ENCODE measurements at regions not wholly inside any gene's neighbourhood (a gene's known extent, or its start where the extent isn't known, plus 50 kb on each side); places are given as distances from the start of the nearest gene placed in this dataset.

DNA sequence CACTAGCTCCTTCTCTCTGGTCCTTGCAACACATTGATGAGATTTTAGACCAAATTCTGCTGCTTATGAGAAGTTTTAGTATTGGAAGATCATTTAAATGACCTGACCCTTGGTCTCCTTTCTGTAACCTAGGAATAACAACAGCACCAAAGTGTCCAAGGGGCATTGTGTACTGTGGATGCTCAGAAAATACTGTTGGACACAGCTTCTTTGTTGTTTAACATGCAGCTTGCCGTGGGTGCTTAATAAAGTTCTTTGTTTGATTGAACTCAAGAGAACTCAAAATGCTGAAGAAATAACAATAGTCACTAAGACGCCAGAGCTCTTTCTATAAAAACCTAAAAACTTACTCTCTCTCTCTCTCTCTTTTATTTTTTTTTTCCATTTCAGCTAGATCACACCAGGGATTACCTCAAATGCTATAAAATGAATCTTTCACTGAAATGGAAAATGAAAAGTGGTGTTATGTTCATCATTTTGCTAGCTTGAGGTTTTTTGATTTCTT, 548.9 kb upstream of the CDH8 start:
- no peak for DNase-seq

DNA sequence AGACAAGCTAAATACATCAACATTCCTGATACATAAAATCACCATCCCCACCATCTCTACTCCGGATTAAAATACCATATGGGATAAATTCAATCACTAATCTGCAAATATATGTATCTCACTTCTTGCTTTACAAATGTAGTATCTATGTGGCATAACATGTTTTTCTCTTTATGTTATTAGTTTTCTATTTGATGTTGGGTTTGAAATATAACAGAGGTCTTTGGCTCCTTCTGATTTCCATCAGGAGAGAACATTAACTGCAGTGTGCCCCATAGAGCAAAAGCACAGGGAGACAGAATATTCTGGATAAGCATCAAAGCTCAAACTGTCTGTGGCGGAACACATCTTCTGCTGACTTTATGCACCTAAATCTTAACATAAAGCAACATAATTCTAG, 547.2 kb upstream of the CDH8 start:
- DNase-seq: no peak

DNA sequence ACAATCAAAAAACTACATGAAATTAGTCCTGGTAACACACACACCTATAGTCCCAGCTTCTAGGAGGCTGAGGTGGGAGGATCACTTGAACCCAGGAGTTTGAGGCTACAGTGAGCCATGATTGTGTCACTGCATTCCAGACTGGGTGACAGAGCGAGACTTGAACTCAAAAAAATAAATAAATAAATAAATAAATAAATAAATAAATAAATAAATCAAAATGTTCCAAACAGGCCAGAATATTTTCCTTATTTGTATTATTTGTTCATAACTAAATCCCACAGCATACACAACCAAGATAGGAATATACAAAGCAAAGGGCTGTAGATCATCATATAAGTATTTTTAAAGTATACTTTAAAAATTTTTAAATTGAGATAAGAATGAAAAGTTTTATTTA, 537.2 kb upstream of the CDH8 start:
- DNase-seq: no peak

DNA sequence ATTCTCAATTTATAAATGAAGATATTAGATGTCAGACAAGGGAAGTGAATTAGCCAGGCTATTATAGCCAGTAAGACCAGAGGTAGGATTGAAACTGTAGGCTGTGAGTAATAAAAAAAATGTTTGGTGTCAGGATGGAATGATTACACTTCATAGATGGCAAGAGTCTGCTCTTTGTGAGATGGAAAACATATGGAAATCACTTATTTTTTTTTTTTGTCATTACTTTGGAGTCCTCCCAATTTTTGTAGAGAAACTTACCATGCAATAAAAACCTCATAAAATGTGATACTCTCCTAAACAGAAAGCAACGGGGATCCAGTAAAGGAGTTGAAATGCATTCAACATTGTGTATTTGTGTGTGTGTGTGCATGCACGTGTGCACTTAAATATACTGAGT, 532.7 kb upstream of the CDH8 start:
- DNase-seq: no peak

DNA sequence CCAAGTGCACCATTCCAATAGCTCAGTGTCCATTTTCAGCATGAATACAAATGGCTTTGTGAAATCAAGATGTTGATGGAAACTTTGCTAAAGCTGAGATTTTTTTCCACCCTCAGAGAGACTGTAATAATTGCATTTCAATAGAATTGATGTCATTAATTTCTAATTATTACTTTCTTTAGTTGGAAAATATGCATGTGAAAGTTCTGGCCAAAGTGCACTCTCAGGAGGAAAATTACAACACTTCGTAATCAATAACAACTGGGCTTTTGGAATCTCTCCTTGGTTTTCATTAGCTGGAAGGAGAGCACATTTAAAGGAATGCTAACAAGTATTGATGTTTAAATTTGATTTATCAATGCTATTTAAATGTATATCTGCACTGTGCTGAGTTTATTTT, 529.5 kb upstream of the CDH8 start:
- no peak for DNase-seq

DNA sequence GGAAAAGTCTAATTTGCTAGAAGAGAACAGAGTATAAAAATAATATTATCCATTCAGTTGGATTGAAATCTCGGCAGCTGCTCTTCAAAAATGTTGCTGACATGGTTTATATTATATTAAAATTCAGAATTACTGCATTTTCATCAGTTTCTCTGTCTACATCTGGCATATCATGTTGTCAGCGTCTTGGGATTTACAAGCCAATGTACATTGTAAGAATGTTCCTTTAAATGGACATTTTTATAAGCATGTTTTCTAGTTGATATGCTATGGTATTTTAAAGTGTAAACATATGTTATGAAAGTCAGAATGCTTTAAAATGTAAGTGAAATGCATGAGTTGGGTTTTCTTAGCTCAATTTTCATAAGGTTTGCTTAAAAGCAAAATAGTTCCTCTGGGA, 528.1 kb upstream of the CDH8 start:
- DNase-seq: no peak

DNA sequence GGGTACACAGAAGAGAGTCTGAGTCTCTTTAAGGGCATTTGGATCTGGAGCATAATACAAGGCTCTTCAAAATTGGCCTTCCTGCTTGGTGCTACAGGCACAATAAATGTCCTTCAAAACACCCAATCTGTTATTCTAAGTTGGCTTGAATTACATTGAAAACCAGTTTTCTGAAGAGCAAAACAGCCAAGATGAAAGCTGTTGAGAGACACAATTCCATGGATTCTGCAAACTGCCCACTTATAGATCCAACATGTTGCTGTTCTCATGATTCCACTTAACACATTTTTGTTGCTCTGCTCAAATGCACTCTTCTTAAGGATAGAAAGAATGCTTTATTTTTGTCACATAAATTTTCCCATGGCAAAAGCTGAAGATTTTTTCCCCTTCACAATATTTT, 525.9 kb upstream of the CDH8 start:
- DNase-seq: no peak

DNA sequence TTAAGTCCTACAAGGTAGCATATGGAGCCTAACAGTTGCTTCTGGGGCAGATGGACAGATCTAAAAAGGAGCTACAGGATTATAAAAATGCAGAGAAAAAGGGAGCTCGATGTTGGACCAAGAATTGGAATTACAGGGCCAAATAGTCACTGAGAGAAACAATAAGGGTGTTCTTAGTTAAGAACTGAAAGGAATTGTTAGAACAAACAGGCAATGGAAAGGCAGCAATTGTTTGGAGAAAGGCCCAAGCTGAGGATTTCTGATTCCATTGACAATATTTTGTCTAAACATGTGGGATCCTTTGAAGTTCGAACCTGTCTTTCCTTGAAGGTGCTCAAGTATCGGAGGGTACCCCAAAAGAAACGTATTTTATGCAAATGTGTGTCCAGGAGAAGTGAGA, 513.6 kb upstream of the CDH8 start:
- DNase-seq: no peak

DNA sequence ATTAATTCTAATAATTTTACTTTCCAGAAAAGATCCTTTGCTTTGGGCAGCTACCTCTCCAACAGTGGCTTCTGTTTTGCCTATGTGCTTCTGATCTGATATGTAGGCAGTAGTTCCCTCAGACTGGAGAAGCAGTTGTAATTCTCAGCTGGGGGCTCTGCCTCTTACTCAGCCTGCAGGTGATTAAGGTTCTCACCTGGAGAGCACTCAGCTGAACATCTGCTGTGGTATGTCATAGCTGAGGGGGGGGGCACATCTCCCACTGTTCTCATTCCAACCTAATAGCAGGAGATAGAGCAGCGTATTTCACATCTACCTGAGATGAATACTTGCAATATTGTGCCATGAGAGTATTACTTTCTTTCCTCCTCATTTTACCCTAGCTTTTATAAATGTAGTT, 511.9 kb upstream of the CDH8 start:
- no peak for DNase-seq

DNA sequence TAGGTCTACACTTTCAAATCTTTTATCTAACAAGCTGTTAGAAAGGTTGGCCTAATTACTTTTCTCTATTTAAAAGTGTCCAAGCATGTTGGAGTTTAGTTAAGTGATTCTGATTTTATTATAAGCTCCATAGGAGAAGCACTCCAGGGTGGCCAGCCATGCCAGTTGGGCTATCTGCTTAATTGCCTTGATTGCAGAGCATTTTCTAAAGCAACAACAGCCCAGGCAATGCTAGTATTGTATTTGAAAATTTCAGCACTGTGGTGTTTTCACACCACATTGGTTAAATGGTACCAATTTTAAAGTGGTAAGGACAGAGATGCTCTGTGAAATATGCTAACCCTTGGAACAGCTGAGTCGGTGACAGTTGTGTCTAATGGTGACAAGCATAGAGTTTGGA, 510.5 kb upstream of the CDH8 start:
- no peak for DNase-seq

DNA sequence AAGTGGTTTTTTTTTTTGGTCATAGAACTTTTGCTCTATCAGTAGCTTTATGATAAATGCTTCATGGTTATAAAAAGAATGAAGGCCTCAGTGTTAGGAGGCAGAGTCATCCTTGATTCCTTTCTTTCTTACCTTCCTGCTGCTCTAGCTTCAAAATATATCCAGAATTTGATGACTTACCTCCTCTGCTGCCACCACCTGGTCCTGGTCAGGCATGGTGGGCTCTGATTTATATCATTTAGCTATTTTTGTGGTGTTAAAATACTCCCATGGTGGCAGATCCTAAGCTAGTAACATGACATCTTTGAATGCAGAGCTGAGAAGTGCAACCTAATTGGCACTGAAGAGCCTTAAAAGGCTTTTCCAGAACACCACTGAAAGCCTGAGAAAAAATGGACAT, 508.8 kb upstream of the CDH8 start:
- DNase-seq: no peak

DNA sequence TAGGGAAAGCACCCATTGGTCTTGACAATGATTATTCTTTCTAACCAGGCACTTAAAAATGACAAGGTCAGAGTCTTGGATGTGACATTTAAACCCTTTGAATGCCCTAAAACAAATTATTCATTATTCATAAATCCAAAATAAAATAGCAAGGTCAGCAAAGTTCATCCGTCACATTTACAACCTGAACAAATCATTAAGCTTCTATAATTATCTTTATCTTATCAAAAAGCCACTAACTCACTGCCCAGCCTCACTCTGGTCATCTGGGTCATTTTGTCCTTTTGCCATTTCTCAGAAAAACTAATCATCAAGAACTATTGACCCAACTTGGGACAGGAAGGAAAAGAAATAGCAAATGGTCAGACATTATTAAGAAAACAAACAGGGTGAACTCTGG, 507.3 kb upstream of the CDH8 start:
- DNase-seq: no peak

DNA sequence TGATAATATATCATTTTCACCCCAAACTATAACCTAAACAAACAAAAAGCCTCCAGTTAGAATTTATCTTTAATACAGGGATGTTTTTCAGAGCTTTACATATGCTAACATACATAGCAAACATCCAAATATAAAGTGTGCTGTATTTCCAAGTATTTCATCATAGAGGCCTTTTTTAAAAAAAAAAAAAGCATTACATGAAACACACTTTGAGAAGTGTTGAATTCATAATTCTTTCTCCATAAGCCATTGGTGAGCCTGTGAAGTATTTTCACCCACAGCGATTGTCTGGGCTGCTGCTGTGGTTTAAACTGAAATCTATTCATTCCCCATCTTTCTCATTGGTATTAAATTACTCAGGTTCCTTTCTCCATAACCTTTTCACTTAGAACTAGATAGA, 503.4 kb upstream of the CDH8 start:
- DNase-seq: no peak

DNA sequence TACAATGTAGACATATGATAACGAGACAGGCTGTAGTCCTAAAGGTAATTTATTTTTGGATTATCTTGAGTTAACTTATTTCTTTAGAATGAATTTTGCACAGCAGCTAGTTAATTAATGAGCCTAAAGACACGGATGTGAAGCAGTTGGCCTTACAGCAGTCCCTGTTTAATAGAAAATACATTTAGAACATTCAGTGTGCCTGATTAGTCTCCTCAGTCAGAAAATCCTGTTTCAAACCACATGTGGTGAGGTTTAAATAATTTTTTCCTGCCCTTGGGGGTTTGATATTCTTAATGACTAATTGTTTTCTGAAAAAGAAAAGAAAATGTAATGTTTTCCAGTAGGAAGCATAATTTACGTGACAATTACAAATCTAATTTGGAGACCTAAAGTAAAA, 494.2 kb upstream of the CDH8 start:
- DNase-seq: no peak

DNA sequence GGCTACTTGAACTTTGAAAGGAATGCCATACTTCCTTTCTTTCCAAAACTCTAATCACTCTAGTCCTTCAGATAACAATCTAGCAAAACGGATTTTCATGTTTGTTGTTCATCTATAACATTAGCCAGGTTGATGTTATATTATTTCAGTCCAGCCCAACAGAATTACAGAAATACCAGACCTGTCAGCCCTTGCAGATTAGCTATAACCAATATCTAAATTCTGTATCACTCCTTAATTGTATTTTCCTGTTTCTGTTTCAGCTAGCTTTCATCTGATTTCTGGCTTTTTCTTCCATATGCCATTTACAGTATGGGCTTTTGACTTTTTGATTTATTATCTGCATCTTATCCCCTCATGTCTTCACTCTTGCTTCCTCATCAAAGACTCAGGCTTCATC, 479.8 kb upstream of the CDH8 start:
- DNase-seq: no peak

DNA sequence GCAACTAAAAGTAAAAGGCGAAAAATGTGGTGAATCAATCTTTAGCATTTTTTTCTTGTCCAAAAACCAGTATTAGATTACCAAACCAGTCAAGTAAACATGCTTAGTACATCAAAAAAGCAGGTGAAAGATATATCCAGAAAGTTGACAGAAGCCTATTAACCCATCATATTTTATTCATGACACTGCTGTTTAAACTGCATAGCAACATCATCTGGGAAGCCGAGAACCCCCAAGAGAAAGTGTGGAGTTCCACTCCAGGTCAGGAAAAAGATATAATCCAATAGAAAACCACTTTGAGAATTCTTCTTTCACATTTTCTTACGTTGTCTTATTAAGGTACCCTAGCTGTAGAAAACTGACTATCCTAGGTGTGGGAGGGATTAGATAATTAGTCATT, 466.8 kb upstream of the CDH8 start:
- no peak for DNase-seq

DNA sequence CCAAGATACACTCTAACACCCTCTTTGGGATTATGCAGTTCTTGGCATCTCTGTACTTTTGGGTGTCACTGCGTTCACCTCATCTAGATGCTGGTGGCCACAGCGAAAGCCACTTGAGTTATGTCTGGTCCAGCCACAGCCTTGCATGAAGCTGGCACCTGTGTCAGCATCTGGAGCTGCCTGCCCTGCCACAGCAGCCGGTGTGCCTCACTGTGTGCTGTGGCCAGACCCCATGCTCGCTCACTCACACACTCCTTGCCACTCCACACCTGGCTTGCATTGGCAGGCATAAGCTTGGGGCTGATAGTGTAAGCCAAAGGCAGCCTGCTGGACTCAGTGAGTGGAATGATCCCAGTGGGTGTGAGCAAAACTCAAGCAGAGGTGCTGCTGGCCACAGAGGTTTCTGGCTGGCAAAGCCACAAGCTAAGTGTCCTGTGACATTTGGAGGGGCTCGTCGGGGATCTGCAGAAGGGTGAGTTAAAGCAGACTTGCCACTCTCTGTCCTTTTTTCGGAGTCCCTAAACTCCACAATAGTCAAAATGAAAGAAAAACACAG, 442.7 kb upstream of the CDH8 start:
- no peak for DNase-seq

DNA sequence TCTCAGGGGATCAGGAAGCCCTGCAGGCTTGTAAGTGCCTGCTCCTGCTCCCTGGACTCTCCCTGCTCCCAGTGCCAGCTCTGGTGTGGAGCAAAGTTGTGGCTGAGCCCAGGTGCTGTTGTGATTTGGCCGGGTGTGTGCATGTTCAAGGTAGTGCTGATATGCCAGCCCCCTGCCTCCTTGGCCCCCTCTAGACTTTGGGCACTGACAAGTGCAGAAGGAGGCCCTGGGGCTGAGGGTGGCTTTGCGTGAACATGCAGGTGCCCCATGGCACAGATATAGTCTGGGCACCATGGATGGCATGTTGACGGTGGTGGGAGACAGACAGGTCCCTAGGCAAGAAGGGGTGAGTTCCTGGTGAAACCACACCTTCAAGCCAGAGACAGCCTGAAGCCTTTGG, 441.6 kb upstream of the CDH8 start:
- DNase-seq: no peak

DNA sequence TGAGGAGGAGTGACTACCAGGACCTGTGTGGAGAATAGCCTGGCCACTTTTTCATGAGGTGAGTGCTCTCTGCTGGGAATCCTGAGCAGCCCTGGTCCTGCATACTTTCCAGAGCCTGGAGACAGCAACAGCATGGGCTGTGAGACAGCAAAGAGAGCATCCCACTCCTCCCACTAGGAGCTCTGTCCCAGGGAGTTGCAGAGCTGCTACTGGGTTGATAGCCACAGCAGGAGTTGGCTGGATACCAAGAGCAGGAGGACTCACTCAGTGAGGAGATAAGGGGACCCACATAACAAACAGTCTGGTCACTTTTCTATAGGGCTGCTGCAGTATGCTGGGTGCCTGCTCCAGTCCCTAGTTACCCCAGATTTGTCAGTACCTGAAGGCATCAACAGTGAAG, 439.3 kb upstream of the CDH8 start:
- no peak for DNase-seq

DNA sequence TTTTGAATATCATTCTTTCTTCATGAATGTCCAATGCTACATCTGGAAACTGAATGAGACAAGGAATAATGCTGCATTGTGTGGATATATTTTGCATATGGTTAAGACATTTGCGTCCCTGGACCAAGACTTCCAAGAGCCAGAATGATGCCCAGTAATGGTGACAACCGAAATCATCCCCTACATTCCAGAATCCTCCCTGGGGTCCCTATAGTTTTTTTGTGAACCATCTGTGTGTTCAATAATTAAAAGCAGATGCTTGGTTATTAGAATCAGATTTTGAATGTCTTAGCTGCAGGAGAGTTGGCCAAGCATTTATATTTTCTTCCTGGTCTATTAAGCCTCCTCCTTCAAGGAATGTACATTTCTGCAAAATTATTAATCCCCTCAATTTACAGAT, 426.7 kb upstream of the CDH8 start:
- DNase-seq: no peak

DNA sequence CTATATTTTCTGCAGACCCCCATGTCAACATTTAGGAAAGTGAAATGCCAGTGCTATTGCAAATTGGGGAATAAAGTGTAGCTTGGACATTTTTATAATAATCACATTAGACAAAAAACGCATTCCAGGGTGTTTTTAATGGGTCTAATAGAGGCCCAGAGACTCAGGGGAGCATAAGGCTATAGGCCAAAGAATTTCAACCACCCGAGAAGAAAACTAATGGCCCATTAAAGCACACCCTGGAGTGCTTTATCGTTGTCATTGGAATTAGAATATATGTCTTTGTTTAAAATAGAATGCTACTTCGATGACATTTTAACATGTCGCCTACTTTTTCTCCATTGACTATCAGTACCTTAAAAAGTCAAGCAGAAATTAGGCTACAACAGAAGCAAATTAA, 414.1 kb upstream of the CDH8 start:
- DNase-seq: no peak

DNA sequence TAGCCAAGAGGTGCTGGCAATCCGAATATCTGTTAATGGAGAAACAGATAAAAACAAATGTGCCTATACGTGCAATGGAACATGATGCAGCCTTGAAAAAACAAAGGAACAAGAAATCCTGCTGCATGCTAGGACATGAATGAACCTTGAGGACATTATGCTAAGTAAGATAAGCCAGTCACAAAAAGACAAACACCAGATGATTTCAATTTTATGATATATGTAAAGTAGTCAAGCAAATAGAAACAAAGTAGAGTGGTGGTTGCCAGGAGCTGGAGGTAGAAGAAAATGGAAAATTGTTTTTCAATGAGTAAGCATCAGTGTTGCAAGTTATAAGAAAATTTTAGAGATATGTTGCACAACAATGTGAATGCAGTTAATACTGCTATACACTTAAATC, 409.7 kb upstream of the CDH8 start:
- no peak for DNase-seq

DNA sequence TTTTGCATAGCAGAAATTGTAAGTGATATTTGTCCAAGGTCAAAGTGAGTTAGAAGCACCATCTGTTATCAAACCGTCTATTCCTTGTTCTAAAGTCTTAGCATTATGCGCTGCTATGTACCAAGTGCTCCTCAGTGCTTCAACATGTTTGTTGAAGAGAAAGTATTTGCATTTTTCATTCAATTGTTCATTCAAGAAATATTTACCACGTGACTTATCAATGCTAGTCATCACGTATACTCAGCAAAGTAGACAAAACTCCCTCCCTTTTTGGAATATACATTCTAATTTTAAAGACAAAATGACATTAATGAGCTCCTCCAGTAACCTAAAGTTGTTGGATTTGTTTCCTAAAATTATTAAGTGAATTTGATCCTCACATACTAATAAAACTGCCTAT, 388.0 kb upstream of the CDH8 start:
- DNase-seq: no peak

DNA sequence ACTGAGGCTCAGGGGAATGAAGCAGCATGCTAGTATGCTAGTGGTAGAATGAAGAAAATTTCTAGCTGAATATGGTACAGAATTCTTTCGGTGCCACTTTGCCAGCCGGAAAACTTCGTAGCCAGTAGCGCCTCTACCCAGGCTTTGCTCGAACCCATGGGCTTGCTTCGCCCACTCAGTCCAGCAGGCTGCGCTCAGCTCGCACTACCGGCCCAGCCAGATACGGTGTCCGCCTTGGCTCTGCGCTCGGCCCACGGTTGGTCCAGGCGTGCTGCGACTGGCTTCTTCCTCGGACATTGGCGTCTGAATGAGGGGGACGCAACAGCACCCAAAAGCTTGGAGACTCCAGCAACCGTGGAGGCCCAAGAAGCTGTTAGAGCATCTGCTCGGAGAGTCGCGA, 372.5 kb upstream of the CDH8 start:
- no peak for DNase-seq

DNA sequence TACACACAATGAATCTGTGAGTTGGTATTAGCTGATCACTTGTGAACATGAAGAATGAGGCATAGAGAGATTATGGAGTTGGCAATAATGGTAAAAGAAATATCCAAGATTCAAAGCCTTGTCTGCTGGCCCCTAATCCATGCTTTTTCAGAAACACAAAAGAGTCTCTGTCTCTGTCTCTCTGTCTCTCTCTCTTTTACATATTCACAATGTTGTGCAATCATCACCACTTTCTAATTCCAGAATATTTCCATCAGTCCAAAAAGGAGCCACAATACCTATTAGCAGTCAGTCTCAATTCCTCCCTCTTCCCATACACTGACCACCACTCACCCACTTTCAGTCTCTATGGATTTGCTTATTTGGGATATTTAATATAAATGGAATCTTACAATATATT, 370.1 kb upstream of the CDH8 start:
- no peak for DNase-seq

Measured in stimulated activated CD4-positive, alpha-beta T cell treated with anti-CD3 and anti-CD28 coated beads, Interleukin-4, amount 100 ng/mL, for 4 hours (primary cell).